ENCODE measurements at regions not wholly inside any gene's neighbourhood (a gene's known extent, or its start where the extent isn't known, plus 50 kb on each side); places are given as distances from the start of the nearest gene placed in this dataset.

DNA sequence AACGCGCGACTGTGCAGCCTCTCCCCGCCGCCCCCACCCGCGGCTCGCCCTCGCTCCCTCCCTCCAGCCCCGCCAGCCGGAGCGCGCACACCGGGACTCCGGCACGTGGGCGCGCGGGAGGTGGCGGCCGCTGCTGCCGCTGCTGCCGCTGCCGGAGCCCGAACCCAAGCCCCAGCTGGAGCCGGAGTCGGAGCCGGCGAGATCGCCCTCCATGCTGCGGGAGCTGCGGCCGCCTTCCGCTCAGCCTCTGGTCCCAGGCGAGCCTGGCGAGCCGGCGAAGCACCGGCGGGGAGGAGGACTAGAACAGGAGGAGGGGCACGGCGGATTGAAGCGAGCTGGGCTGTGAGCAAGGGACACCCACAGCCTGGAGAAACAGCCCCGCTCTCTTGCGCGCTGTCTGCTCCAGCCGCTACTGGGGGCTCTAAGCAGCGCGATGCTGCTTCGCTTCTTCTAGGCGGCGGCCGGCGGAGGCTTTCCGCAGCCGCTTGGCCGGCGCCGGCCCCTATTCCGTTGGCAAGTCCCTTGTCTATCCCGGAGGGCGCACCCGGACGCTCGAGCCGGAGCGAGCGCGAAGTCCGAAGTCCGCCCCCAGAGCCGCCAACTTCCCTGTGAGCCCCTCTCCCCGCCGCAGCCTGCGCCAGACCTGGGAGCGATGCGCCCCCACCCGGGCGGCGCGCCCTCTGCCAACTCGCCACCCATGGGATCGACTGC, 598.7 kb upstream of the SGCD start:
- TF ChIP-seq, protein P1, sequence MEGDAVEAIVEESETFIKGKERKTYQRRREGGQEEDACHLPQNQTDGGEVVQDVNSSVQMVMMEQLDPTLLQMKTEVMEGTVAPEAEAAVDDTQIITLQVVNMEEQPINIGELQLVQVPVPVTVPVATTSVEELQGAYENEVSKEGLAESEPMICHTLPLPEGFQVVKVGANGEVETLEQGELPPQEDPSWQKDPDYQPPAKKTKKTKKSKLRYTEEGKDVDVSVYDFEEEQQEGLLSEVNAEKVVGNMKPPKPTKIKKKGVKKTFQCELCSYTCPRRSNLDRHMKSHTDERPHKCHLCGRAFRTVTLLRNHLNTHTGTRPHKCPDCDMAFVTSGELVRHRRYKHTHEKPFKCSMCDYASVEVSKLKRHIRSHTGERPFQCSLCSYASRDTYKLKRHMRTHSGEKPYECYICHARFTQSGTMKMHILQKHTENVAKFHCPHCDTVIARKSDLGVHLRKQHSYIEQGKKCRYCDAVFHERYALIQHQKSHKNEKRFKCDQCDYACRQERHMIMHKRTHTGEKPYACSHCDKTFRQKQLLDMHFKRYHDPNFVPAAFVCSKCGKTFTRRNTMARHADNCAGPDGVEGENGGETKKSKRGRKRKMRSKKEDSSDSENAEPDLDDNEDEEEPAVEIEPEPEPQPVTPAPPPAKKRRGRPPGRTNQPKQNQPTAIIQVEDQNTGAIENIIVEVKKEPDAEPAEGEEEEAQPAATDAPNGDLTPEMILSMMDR (IDR thresholded peaks at IDR 0.05), result no peak
- TF ChIP-seq POLR2A (IDR thresholded peaks at IDR 0.05), result no peak
- peak overlapping the region in 1 of 3 donors; percentile 7 for H3K4me3 ChIP-seq (replicated peaks in 1 of 3)
- peak; percentile 49 to 62 for DNase-seq

DNA sequence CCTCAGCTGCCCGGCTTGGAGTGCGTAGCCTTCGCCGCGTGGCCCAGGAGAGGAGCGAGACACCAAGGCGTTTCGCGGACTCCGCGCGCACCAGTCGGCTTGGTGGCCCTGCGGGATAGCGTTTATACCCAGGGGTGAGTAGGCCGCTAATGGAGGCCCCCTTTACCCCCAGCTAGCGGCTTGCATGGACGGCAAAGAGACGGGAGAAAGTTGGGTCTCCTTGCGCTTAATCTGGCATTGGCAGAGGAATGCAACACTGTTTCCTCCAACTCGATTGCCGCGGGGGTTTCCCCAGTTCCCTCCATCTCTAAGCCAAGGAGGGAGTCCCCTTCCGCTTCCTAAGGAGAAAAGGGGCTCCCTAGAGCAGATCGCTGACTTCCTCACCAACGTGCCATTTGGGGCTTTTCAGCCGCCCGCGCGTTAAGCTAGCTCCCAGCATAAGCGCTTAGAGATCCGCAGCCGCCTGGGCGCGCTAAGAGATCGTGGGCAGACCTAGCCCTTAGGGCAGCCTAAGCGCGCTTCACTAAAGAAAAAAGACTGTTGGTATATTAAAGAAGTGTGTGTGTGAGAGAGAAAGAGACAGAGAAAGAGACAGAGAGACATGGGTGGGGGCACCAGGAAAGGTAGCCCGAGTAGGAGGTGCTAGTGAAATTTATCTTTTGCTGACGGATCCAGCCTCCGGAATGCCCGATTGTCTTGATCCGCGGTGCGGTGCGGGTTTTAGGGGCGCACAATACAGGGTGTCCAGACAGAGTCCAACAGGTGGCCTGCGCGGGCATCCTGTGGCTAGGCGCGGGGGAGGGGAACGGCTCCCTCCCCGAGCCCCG, 597.9 kb upstream of the SGCD start:
- peaks cover 16% of the 10 kb centered on the region for H3K27me3 ChIP-seq

More for the DNA sequence above, 598.7 kb upstream of the SGCD start:
- Histone ChIP-seq H3K36me3 (no peaks in the 10 kb centered on the region), H3K9me3 (no peaks in the 10 kb centered on the region), H3K4me1 (peaks cover 7 to 25% of the 10 kb centered on the region in 2 donors), H3K27me3 (peaks cover 16% of the 10 kb centered on the region), H3K27ac (no peak overlapping the region)
- WGBS, 2 donors, result 1% methylated on average over 10 to 29 of the region's 83 CpGs
- intact Hi-C loops (cut with DNase I), result no loop called here

DNA sequence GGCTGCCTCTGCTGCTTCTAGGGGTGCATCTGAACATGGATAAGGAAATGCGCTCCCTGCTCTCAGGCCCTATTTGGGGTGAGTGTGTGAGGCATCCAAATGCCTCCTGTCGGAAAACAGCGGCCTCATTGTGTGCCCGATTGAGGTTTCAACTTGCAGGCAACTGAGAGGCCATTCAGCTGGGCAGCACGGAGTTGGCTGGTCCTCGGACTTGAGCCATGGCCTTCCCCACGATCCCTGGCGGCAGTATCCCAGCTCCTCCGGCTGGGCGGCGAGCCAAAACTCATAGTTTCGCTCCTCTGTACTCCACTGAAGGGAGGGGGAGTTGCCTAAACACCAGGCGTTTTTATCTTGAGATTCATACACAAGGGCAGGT, 597.3 kb upstream of the SGCD start:
- H3K36me3 ChIP-seq, result no peaks in the 10 kb centered on the region
- TF ChIP-seq, protein P1 (IDR thresholded peaks at IDR 0.05), result no peak
- TF ChIP-seq POLR2A (IDR thresholded peaks at IDR 0.05), result no peak
- H3K4me1 ChIP-seq, result peaks cover 7 to 25% of the 10 kb centered on the region in 2 donors
- peaks cover 16% of the 10 kb centered on the region for H3K27me3 ChIP-seq
- no peak overlapping the region for H3K27ac ChIP-seq
- WGBS, 2 donors, result 0 to 2% methylated on average over 5 to 12 of the region's 13 CpGs
- no peaks in the 10 kb centered on the region for H3K9me3 ChIP-seq
- H3K4me3 ChIP-seq (replicated peaks in 1 of 3), result no peak overlapping the region
- intact Hi-C loops (cut with DNase I), result no loop called here
- peak; percentile 54 to 56 for DNase-seq

More for the DNA sequence above, 597.9 kb upstream of the SGCD start:
- H3K9me3 ChIP-seq, result no peaks in the 10 kb centered on the region
- H3K4me3 ChIP-seq (replicated peaks in 1 of 3), result peak overlapping the region in 1 of 3 donors; percentile 7
- no peak overlapping the region for H3K27ac ChIP-seq
- TF ChIP-seq, protein P1 (IDR thresholded peaks at IDR 0.05), result no peak
- no peak for TF ChIP-seq POLR2A (IDR thresholded peaks at IDR 0.05)
- no peaks in the 10 kb centered on the region for H3K36me3 ChIP-seq
- DNase-seq, result no peak
- 2 to 4% methylated on average over 23 to 53 of the region's 54 CpGs for WGBS, 2 donors
- peaks cover 7 to 25% of the 10 kb centered on the region in 2 donors for H3K4me1 ChIP-seq
- intact Hi-C loops (cut with DNase I), result no loop called here

DNA sequence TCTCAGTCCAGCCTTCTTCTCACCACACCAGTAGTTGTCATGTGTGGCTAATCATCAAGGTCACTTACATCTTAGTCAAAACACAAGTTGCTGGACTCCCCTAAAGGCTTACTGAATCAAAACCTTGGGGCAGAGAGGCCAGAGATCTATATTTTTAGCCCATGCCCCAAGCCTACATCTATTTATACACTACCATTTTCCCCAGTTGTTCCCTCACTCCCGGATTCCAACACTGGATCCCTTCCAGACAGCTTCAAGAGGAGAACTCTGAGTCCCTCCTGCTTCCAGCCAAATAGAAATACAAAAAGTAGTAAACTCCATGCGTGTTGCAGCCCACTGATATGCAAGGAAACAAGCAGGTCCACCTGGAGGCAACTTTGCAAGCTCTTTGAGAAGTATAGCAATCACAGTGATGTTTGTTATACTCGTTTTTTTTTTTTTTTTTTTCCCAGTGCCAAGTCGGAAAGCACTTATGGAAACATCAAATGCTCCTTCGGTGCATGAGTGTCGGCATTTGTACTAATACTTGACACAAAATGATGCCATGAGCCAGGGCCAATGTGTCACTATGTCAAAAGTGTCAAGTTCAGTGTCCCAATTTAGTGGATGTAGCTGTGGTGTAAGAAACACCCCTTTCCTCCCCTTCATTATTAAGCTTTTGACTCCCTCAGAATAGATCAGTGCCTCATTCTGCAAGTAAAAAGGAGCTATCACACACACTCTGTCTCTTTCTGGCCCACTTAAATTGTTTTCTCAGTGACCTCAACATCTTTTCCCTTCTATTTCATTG, 594.2 kb upstream of the SGCD start:
- peaks cover 9% of the 10 kb centered on the region for H3K27me3 ChIP-seq
- 52 to 67% methylated on average over 6 of the region's 6 CpGs for WGBS, 2 donors
- peaks cover 7 to 22% of the 10 kb centered on the region in 2 donors for H3K4me1 ChIP-seq
- DNase-seq, result no peak
- intact Hi-C loops (cut with DNase I), result no loop called here
- TF ChIP-seq POLR2A (IDR thresholded peaks at IDR 0.05), result no peak
- TF ChIP-seq, protein P1 (IDR thresholded peaks at IDR 0.05), result no peak
- no peaks in the 10 kb centered on the region for H3K36me3 ChIP-seq
- no peaks in the 10 kb centered on the region for H3K9me3 ChIP-seq
- H3K27ac ChIP-seq, result no peak overlapping the region
- no peak overlapping the region for H3K4me3 ChIP-seq (replicated peaks in 1 of 3)
